ENCODE measurements at regions not wholly inside any gene's neighbourhood (a gene's known extent, or its start where the extent isn't known, plus 50 kb on each side); places are given as distances from the start of the nearest gene placed in this dataset.
"Not testable (repeated sequence)": the region's sequence is repeated elsewhere in the genome, so short reads cannot be mapped to it uniquely, and the experiment has no call there.

- POLR2A ChIA-PET = no interaction called here
- no peaks in the 10 kb centered on the region for H3K4me1 Mint-ChIP-seq
- ATAC-seq (ENCODE audit: low read depth) = no peak
- no peaks in the 10 kb centered on the region for H3K36me3 Mint-ChIP-seq
- DNase-seq = no peak
- peaks cover 3% of the 10 kb centered on the region for H3K9me3 Mint-ChIP-seq
- no peak overlapping the region for H3K27ac Mint-ChIP-seq
- H3K27me3 Mint-ChIP-seq = no peaks in the 10 kb centered on the region
- no peak overlapping the region for H3K4me3 Mint-ChIP-seq
Measured at GRCh38 chr5:165000479-165001190, 1495.2 kb downstream of the MAT2B start.

- no peaks in the 10 kb centered on the region for H3K36me3 Mint-ChIP-seq
- no peak overlapping the region for H3K4me3 Mint-ChIP-seq
- no peaks in the 10 kb centered on the region for H3K4me1 Mint-ChIP-seq
- DNase-seq = no peak
- H3K9me3 Mint-ChIP-seq = peaks cover 1% of the 10 kb centered on the region
- H3K27me3 Mint-ChIP-seq = no peaks in the 10 kb centered on the region
- ATAC-seq (ENCODE audit: low read depth) = no peak
- no peak overlapping the region for H3K27ac Mint-ChIP-seq
- POLR2A ChIA-PET = no interaction called here
Measured at GRCh38 chr5:165003283-165003682, 1497.9 kb downstream of the MAT2B start.

- H3K4me3 Mint-ChIP-seq = no peak overlapping the region
- H3K27ac Mint-ChIP-seq = no peak overlapping the region
- no peaks in the 10 kb centered on the region for H3K36me3 Mint-ChIP-seq
- H3K4me1 Mint-ChIP-seq = no peaks in the 10 kb centered on the region
- POLR2A ChIA-PET = no interaction called here
- peaks cover 1% of the 10 kb centered on the region for H3K9me3 Mint-ChIP-seq
- no peak for ATAC-seq (ENCODE audit: low read depth)
- DNase-seq = no peak
- H3K27me3 Mint-ChIP-seq = no peaks in the 10 kb centered on the region
Measured at GRCh38 chr5:165004175-165004574, 1498.8 kb downstream of the MAT2B start.

- H3K4me1 Mint-ChIP-seq = no peaks in the 10 kb centered on the region
- no peaks in the 10 kb centered on the region for H3K9me3 Mint-ChIP-seq
- no peak for DNase-seq
Measured at GRCh38 chr5:165014439-165014838, 1509.0 kb downstream of the MAT2B start.

GRCh38 chr5:165015126-165015525 lies 1509.7 kb downstream of the MAT2B start:
- Mint-ChIP-seq H3K36me3 (no peaks in the 10 kb centered on the region), H3K4me1 (no peaks in the 10 kb centered on the region), H3K4me3 (no peak overlapping the region), H3K27me3 (no peaks in the 10 kb centered on the region), H3K27ac (no peak overlapping the region), H3K9me3 (no peaks in the 10 kb centered on the region)
- DNase-seq (no peak), ATAC-seq (ENCODE audit: low read depth) (no peak)
- POLR2A ChIA-PET = no interaction called here

More at GRCh38 chr5:165014439-165014838, 1509.0 kb downstream of the MAT2B start:
- Mint-ChIP-seq H3K4me3 (no peak overlapping the region), H3K36me3 (no peaks in the 10 kb centered on the region), H3K27ac (no peak overlapping the region), H3K27me3 (no peaks in the 10 kb centered on the region)
- no peak for ATAC-seq (ENCODE audit: low read depth)
- POLR2A ChIA-PET = no interaction called here

GRCh38 chr5:165015547-165015946 lies 1510.1 kb downstream of the MAT2B start:
- Mint-ChIP-seq H3K36me3 (no peaks in the 10 kb centered on the region), H3K9me3 (no peaks in the 10 kb centered on the region), H3K27ac (no peak overlapping the region), H3K27me3 (no peaks in the 10 kb centered on the region), H3K4me1 (no peaks in the 10 kb centered on the region), H3K4me3 (no peak overlapping the region)
- no peak for DNase-seq
- POLR2A ChIA-PET = no interaction called here
- no peak for ATAC-seq (ENCODE audit: low read depth)

- H3K9me3 Mint-ChIP-seq = peaks cover 6% of the 10 kb centered on the region
- H3K27ac Mint-ChIP-seq = no peak overlapping the region
- no peaks in the 10 kb centered on the region for H3K4me1 Mint-ChIP-seq
- H3K4me3 Mint-ChIP-seq = no peak overlapping the region
- POLR2A ChIA-PET = no interaction called here
- no peak for ATAC-seq (ENCODE audit: low read depth)
- no peaks in the 10 kb centered on the region for H3K27me3 Mint-ChIP-seq
- H3K36me3 Mint-ChIP-seq = no peaks in the 10 kb centered on the region
- no peak for DNase-seq
Measured at GRCh38 chr5:165026971-165027370, 1521.6 kb downstream of the MAT2B start.

GRCh38 chr5:165028356-165028755 lies 1522.9 kb downstream of the MAT2B start:
- ATAC-seq (ENCODE audit: low read depth) = no peak
- H3K9me3 Mint-ChIP-seq = peaks cover 6% of the 10 kb centered on the region
- no peaks in the 10 kb centered on the region for H3K4me1 Mint-ChIP-seq
- POLR2A ChIA-PET = no interaction called here
- no peak overlapping the region for H3K27ac Mint-ChIP-seq
- no peaks in the 10 kb centered on the region for H3K36me3 Mint-ChIP-seq
- H3K4me3 Mint-ChIP-seq = no peak overlapping the region
- no peaks in the 10 kb centered on the region for H3K27me3 Mint-ChIP-seq
- no peak for DNase-seq

- no peaks in the 10 kb centered on the region for H3K36me3 Mint-ChIP-seq
- H3K4me1 Mint-ChIP-seq = no peaks in the 10 kb centered on the region
- POLR2A ChIA-PET = no interaction called here
- no peak for ATAC-seq (ENCODE audit: low read depth)
- no peak for DNase-seq
- H3K27ac Mint-ChIP-seq = no peak overlapping the region
- no peaks in the 10 kb centered on the region for H3K27me3 Mint-ChIP-seq
- H3K9me3 Mint-ChIP-seq = peaks cover 6% of the 10 kb centered on the region
- no peak overlapping the region for H3K4me3 Mint-ChIP-seq
Measured at GRCh38 chr5:165029099-165029870, 1523.9 kb downstream of the MAT2B start.

- no peak for DNase-seq
- Mint-ChIP-seq H3K4me3 (no peak overlapping the region), H3K27ac (no peak overlapping the region), H3K4me1 (no peaks in the 10 kb centered on the region), H3K9me3 (peaks cover 3% of the 10 kb centered on the region), H3K27me3 (no peaks in the 10 kb centered on the region), H3K36me3 (no peaks in the 10 kb centered on the region)
- no peak for ATAC-seq (ENCODE audit: low read depth)
- POLR2A ChIA-PET = no interaction called here
Measured at GRCh38 chr5:165030971-165031370, 1525.6 kb downstream of the MAT2B start.

GRCh38 chr5:165031371-165031770 lies 1526.0 kb downstream of the MAT2B start:
- POLR2A ChIA-PET = no interaction called here
- H3K27me3 Mint-ChIP-seq = no peaks in the 10 kb centered on the region
- DNase-seq = no peak
- H3K4me1 Mint-ChIP-seq = no peaks in the 10 kb centered on the region
- no peak for ATAC-seq (ENCODE audit: low read depth)
- no peak overlapping the region for H3K27ac Mint-ChIP-seq
- H3K36me3 Mint-ChIP-seq = no peaks in the 10 kb centered on the region
- H3K4me3 Mint-ChIP-seq = no peak overlapping the region
- H3K9me3 Mint-ChIP-seq = peaks cover 3% of the 10 kb centered on the region

- POLR2A ChIA-PET = no interaction called here
- no peaks in the 10 kb centered on the region for H3K27me3 Mint-ChIP-seq
- no peak for ATAC-seq (ENCODE audit: low read depth)
- no peak for DNase-seq
- no peak overlapping the region for H3K4me3 Mint-ChIP-seq
- no peak overlapping the region for H3K27ac Mint-ChIP-seq
- no peaks in the 10 kb centered on the region for H3K9me3 Mint-ChIP-seq
- H3K36me3 Mint-ChIP-seq = no peaks in the 10 kb centered on the region
- no peaks in the 10 kb centered on the region for H3K4me1 Mint-ChIP-seq
Measured at GRCh38 chr5:165035520-165035919, 1530.1 kb downstream of the MAT2B start.

- ATAC-seq (ENCODE audit: low read depth) (no peak), DNase-seq (no peak)
- POLR2A ChIA-PET = no interaction called here
- Mint-ChIP-seq H3K9me3 (peaks cover 2% of the 10 kb centered on the region), H3K4me1 (no peaks in the 10 kb centered on the region), H3K4me3 (no peak overlapping the region), H3K27ac (no peak overlapping the region), H3K36me3 (no peaks in the 10 kb centered on the region), H3K27me3 (no peaks in the 10 kb centered on the region)
Measured at GRCh38 chr5:165039748-165040147, 1534.3 kb downstream of the MAT2B start.

GRCh38 chr5:165045941-165046340 lies 1540.5 kb downstream of the MAT2B start:
- POLR2A ChIA-PET; H3K4me3 Mint-ChIP-seq; DNase-seq; ATAC-seq (ENCODE audit: low read depth); H3K4me1 Mint-ChIP-seq; H3K9me3 Mint-ChIP-seq; H3K27ac Mint-ChIP-seq; H3K27me3 Mint-ChIP-seq; H3K36me3 Mint-ChIP-seq: not testable (repeated sequence)

All from activated naive CD8-positive, alpha-beta T cell treated with anti-CD3 and anti-CD28 coated beads, Interleukin-2, amount 10 ng/mL, durations not matched to agents 7 days and 5 days (primary cell).